ENCODE measurements at regions not wholly inside any gene's neighbourhood (a gene's known extent, or its start where the extent isn't known, plus 50 kb on each side); places are given as distances from the start of the nearest gene placed in this dataset.

GRCh38 chr11:27864091-27864491, 163.8 kb upstream of the BDNF start:
- no peak for DNase-seq
- intact Hi-C loops (cut with DNase I) = no loop called here

- intact Hi-C loops (cut with DNase I) = no loop called here
- DNase-seq = no peak
These were observed 163.4 kb upstream of the BDNF start for GRCh38 chr11:27863637-27864036.

GRCh38 chr11:27861706-27862430, 161.6 kb upstream of the BDNF start:
- no peak for DNase-seq
- intact Hi-C loops (cut with DNase I) = no loop called here

GRCh38 chr11:27860811-27861210, 160.6 kb upstream of the BDNF start:
- intact Hi-C loops (cut with DNase I) = no loop called here
- DNase-seq = no peak

- intact Hi-C loops (cut with DNase I) = no loop called here
These were observed 158.6 kb upstream of the BDNF start for GRCh38 chr11:27858866-27859265.

GRCh38 chr11:27857588-27857987, 157.3 kb upstream of the BDNF start:
- no peak for DNase-seq
- intact Hi-C loops (cut with DNase I) = no loop called here

More at GRCh38 chr11:27858866-27859265, 158.6 kb upstream of the BDNF start:
- no peak for DNase-seq

GRCh38 chr11:27857014-27857413, 156.8 kb upstream of the BDNF start:
- intact Hi-C loops (cut with DNase I) = no loop called here
- no peak for DNase-seq

GRCh38 chr11:27848423-27848822, 148.2 kb upstream of the BDNF start:
- intact Hi-C loops (cut with DNase I) = no loop called here
- no peak for DNase-seq

GRCh38 chr11:27847496-27847895, 147.2 kb upstream of the BDNF start:
- intact Hi-C loops (cut with DNase I) = no loop called here
- DNase-seq = peak in 1 of 42 donors; percentile 17

GRCh38 chr11:27842290-27842689, 142.0 kb upstream of the BDNF start:
- intact Hi-C loops (cut with DNase I) = no loop called here
- DNase-seq = no peak

- no peak for DNase-seq
- intact Hi-C loops (cut with DNase I) = no loop called here
These were observed 140.8 kb upstream of the BDNF start for GRCh38 chr11:27841023-27841422.

- DNase-seq = no peak
- intact Hi-C loops (cut with DNase I) = no loop called here
These were observed 139.1 kb upstream of the BDNF start for GRCh38 chr11:27839226-27839913.

- intact Hi-C loops (cut with DNase I) = no loop called here
- DNase-seq = no peak
These were observed 138.4 kb upstream of the BDNF start for GRCh38 chr11:27838674-27839073.

GRCh38 chr11:27837895-27838563, 137.8 kb upstream of the BDNF start:
- no peak for DNase-seq
- intact Hi-C loops (cut with DNase I) = no loop called here

GRCh38 chr11:27830206-27830605, 130.0 kb upstream of the BDNF start:
- DNase-seq = no peak
- intact Hi-C loops (cut with DNase I) = no loop called here

GRCh38 chr11:27820249-27820648, 120.0 kb upstream of the BDNF start:
- intact Hi-C loops (cut with DNase I) = no loop called here
- no peak for DNase-seq

- no peak for DNase-seq
- intact Hi-C loops (cut with DNase I) = no loop called here
These were observed 115.9 kb upstream of the BDNF start for GRCh38 chr11:27816197-27816596.

GRCh38 chr11:27812341-27812740, 112.1 kb upstream of the BDNF start:
- intact Hi-C loops (cut with DNase I) = no loop called here
- no peak for DNase-seq

GRCh38 chr11:27807596-27807995, 107.3 kb upstream of the BDNF start:
- DNase-seq = no peak
- intact Hi-C loops (cut with DNase I) = no loop called here

GRCh38 chr11:27806122-27806521, 105.9 kb upstream of the BDNF start:
- DNase-seq = no peak
- intact Hi-C loops (cut with DNase I) = no loop called here

All from head of caudate nucleus (tissue), 42 donors.